Anterior cingulate cortex (tissue), 58 donors: ENCODE measurements at regions not wholly inside any gene's neighbourhood (a gene's known extent, or its start where the extent isn't known, plus 50 kb on each side); places are given as distances from the start of the nearest gene placed in this dataset.

Experiments used
- DNase-seq, 58 donors: peaks; one replicate each; lab custom pipeline; 2025; lab: John Stamatoyannopoulos, UW

- DNase-seq, result no peak
These were observed 191.7 kb upstream of the ATP11B start for GRCh38 chr3:182601597-182601996.

DNA sequence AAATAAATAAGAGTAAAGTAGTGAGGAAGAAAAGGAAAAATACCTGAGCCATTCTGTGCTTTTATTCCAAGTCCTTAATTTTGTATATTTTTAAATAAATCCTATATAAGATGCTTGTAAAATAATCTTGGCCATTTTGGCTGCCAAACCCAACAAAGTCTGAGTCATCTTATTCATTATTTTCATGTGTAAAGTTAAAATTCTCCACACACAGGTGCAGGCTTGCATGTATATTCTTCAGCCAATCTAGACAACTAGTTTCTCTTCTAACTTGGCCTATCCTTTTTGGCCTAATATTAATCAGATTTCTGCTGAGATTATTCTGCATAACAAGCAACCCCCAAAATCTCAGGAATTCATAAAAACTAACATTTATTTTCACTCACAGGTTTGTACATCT, 189.8 kb upstream of the ATP11B start:
- DNase-seq, result no peak

DNA sequence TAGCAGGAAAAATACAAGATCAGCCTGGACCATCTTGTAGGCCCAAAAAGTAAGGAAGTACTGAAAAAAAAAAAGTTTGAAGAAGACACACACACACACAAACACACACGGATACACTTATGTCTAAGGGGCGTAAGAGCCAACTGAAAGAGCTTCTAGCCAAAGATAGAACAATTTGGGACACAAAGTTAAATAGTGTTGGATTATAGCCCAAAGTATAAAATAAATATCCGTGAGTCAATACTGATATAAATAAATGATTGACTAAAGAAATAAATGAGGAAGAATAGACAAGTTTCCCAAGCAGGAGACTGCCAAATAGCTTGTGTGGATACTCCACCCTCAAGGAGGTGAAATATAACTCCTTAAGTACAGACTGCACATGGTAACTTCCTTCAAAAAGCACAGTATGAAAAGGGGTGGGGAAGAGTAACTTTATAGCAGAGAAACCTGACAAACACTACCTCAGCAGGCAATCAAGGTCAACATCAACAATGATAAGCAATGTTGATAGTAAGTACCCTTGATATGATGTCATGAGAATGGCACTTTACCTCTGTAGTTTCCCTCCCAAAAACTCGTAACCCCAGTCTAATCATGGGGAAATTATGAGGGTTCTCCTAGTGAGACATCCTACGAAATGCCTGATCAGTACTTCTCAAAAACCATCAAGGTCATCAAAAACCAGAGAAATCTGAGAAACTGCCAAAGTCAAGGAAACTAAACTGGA, 187.3 kb upstream of the ATP11B start:
- DNase-seq, result no peak

DNA sequence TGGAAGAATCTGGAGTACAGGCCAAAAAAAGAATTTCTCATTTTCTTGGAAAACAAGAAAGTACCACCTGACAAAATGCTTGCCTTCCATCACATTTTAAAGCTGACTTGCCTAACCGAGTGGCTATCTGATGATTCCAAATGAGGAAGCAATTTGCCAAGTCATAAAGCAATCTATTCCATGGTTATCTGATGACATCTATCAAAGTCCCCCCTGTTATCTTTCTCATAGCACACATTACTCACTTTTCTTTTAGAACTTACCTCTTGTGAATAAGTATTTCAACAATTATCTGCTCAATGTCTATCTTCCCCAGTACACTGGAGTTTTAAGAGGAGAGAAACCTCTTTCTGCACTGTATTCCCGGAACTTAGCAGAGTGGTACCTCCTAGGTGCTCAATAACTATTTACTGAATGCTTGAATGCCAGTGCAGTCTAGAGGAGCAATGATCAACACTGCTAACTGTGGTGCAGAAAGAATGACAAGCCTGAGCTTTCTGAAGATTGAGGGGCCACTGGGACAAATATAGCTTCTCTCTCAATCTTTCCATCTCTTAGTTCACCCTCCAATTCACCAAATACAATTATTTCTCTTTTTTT, 186.3 kb upstream of the ATP11B start:
- no peak for DNase-seq

DNA sequence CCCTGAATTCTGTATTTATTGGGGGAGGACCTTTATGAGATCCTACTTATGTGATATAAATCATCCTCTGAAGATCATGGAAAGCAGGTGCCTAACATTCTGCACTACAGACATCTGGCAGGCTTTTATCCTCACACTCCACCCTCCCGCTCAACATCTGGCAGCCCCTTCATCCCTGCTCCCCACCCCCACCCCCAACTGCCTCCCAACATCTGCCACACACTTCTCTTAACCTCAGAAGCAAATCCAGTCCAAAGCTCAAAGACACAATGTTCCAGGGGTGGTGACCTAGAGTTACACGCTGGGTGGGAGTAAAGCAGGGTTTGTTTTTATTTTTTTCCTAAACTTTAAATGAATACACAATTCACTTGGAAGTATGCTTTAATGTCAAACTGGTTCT, 184.5 kb upstream of the ATP11B start:
- no peak for DNase-seq

GRCh38 chr3:182609575-182610156, 183.6 kb upstream of the ATP11B start:
- peak in 1 of 58 donors; percentile 12 for DNase-seq

- no peak for DNase-seq
These were observed 181.0 kb upstream of the ATP11B start for GRCh38 chr3:182612332-182612731.

DNA sequence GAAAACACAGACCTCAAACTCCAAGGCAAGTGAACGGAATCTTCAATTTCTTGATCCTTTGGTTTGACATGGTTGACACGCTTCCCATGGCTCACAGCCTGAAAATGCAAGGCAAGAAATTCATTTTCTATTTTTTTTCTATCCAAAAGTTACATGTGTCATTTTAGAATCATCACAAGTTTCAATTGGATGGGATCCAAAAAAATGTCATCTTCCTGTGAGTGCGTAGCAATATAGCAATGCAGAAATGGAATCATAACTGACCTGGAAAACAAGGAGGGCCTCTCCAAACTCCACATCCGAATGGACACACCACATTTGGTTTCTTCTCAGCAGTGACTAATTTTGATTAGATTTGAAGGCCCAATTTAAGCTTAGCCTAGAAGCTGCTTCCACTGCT, 175.8 kb upstream of the ATP11B start:
- no peak for DNase-seq

GRCh38 chr3:182618085-182618732, 175.1 kb upstream of the ATP11B start:
- peak in 22 of 58 donors; percentile 0 to 46 (median 8) for DNase-seq

- no peak for DNase-seq
These were observed 174.2 kb upstream of the ATP11B start for GRCh38 chr3:182618981-182619591.

GRCh38 chr3:182620723-182621434, 172.4 kb upstream of the ATP11B start:
- DNase-seq, result no peak

DNA sequence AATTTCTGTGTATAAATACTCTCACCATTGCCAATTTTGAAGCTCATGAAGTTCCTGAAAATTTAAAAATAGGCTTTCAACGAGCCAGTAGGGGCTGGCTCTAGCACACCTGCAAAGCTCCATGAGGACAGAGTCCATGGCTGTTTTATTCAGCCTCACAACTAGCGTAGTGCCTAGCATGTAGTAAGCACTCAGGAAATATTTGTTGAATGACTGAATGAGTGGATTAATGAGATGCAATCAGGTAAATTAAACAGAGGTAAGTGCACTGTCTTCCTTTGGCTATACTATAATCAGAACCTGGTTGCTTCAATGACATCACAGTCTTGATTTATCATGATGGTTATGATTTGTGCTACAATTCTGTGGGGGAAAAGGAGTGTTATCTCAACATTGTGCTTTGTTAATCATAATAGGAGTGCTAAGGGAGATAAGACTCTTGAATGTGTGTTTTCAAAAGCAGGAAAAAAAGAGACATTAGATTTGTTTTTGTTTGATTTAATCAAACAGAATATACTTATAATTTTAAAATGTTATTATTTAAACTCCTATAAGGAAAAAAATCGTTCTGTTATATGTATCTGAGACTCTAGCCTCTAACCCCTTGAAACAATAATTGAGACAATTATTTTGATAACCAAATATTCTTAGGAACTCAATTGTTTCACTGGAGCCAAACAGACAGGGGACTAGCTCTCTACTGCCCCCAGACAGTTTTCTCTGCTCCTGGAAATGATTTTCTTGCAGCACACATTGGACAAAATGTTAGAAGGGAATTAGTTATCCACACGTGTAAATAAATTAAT, 171.7 kb upstream of the ATP11B start:
- no peak for DNase-seq

DNA sequence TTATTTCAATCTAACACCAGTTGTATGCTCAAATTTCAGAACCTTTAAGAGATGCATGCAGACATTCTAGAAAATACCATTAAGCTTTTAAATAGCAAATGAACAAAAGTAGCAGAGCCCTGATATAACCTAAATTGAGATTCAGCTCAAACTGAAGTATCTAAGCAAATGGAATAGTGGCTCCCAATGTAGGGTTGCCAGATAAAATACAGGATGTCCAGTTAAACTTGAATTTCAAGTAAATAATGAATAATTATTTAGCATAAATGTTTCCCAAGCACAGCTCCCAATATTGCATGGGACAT, 171.1 kb upstream of the ATP11B start:
- no peak for DNase-seq

GRCh38 chr3:182626484-182627467, 166.5 kb upstream of the ATP11B start:
- DNase-seq, result no peak

GRCh38 chr3:182628531-182628930, 164.8 kb upstream of the ATP11B start:
- no peak for DNase-seq

GRCh38 chr3:182629521-182629920, 163.8 kb upstream of the ATP11B start:
- DNase-seq, result no peak

GRCh38 chr3:182631183-182632076, 161.9 kb upstream of the ATP11B start:
- no peak for DNase-seq

DNA sequence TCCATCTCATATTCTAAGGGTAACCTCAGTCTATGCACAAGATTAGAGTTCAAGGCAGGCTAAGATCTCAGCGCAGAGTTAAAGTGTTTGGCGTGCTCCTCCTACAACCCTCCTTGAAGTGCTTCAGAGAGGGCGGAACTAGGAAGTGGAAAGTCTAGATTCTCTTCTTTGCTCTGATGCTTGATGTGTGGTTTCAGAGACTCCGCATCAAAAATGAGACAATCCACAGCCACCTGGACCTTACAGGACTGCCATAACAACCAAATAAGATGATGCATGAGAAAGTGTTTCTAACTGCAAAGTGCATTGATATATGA, 161.3 kb upstream of the ATP11B start:
- no peak for DNase-seq
